Stomach (tissue), 4 donors: ENCODE measurements at regions not wholly inside any gene's neighbourhood (a gene's known extent, or its start where the extent isn't known, plus 50 kb on each side); places are given as distances from the start of the nearest gene placed in this dataset.

ENCODE experiments used
- POLR2AphosphoS5 ChIP-seq, 3 donors: sonication (generic); formaldehyde crosslinking; IDR thresholded peaks; one replicate each; pipeline ENCODE4 v1.6.1; 2016; ENCODE audit warnings: antibody characterized with exemption in 3 of 3
- TF ChIP-seq, protein P1 (sequence below), 7 experiments: fragments of 450-650 bp in 4 of 7; fragments of 200-600 bp in 3 of 7; sonication (generic) in 3 of 7; IDR thresholded peaks; one replicate each; pipeline ENCODE4 v1.5.1; 2016 to 2019; ENCODE audit warnings: antibody characterized with exemption in 7 of 7, control low read depth in 2 of 7, mild to moderate bottlenecking in 1 of 7

- TF ChIP-seq, protein P1, sequence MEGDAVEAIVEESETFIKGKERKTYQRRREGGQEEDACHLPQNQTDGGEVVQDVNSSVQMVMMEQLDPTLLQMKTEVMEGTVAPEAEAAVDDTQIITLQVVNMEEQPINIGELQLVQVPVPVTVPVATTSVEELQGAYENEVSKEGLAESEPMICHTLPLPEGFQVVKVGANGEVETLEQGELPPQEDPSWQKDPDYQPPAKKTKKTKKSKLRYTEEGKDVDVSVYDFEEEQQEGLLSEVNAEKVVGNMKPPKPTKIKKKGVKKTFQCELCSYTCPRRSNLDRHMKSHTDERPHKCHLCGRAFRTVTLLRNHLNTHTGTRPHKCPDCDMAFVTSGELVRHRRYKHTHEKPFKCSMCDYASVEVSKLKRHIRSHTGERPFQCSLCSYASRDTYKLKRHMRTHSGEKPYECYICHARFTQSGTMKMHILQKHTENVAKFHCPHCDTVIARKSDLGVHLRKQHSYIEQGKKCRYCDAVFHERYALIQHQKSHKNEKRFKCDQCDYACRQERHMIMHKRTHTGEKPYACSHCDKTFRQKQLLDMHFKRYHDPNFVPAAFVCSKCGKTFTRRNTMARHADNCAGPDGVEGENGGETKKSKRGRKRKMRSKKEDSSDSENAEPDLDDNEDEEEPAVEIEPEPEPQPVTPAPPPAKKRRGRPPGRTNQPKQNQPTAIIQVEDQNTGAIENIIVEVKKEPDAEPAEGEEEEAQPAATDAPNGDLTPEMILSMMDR (IDR thresholded peaks at IDR 0.05), result no peak
- TF ChIP-seq POLR2AphosphoS5 (IDR thresholded peaks at IDR 0.05), result no peak
Observed at GRCh38 chr10:52598936-52599335, 173.6 kb downstream of the MBL2 start.
